H1 (cell line): ENCODE measurements at regions not wholly inside any gene's neighbourhood (a gene's known extent, or its start where the extent isn't known, plus 50 kb on each side); places are given as distances from the start of the nearest gene placed in this dataset.
A peak's percentile ranks its signal among the peaks of the same experiment; 100 is the strongest.

Experiments used
- POLR2A ChIP-seq, 2 experiments: IDR thresholded peaks; 1 replicate in 1 of 2; 2 replicates in 1 of 2; pipeline ENCODE4 v1.6.1; 2011; ENCODE audit warnings: low read depth in 2 of 2, low read length in 2 of 2, mild to moderate bottlenecking in 2 of 2; ENCODE audit errors: control extremely low read depth in 1 of 2
- TF ChIP-seq, protein P1 (sequence below): IDR thresholded peaks from 2 replicates; pipeline ENCODE4 v1.6.1; 2012; ENCODE audit warnings: low read length, inconsistent platforms
- TF ChIP-seq, protein P2 (sequence below), 3 experiments: IDR thresholded peaks; 1 replicate in 2 of 3; 2 replicates in 1 of 3; pipeline versions ENCODE4 v1.5.1 to v1.6.1; 2011; ENCODE audit warnings: low read length in 3 of 3, mild to moderate bottlenecking in 3 of 3, inconsistent platforms in 2 of 3, low read depth in 1 of 3, moderate library complexity in 1 of 3; ENCODE audit not compliant: insufficient read depth in 1 of 3; ENCODE audit errors: control extremely low read depth in 1 of 3

GRCh38 chr1:68600049-68600661 lies 103.3 kb upstream of the DEPDC1 start:
- TF ChIP-seq, protein P1, sequence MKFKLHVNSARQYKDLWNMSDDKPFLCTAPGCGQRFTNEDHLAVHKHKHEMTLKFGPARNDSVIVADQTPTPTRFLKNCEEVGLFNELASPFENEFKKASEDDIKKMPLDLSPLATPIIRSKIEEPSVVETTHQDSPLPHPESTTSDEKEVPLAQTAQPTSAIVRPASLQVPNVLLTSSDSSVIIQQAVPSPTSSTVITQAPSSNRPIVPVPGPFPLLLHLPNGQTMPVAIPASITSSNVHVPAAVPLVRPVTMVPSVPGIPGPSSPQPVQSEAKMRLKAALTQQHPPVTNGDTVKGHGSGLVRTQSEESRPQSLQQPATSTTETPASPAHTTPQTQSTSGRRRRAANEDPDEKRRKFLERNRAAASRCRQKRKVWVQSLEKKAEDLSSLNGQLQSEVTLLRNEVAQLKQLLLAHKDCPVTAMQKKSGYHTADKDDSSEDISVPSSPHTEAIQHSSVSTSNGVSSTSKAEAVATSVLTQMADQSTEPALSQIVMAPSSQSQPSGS = no peak
- TF ChIP-seq, protein P2, sequence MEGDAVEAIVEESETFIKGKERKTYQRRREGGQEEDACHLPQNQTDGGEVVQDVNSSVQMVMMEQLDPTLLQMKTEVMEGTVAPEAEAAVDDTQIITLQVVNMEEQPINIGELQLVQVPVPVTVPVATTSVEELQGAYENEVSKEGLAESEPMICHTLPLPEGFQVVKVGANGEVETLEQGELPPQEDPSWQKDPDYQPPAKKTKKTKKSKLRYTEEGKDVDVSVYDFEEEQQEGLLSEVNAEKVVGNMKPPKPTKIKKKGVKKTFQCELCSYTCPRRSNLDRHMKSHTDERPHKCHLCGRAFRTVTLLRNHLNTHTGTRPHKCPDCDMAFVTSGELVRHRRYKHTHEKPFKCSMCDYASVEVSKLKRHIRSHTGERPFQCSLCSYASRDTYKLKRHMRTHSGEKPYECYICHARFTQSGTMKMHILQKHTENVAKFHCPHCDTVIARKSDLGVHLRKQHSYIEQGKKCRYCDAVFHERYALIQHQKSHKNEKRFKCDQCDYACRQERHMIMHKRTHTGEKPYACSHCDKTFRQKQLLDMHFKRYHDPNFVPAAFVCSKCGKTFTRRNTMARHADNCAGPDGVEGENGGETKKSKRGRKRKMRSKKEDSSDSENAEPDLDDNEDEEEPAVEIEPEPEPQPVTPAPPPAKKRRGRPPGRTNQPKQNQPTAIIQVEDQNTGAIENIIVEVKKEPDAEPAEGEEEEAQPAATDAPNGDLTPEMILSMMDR (IDR thresholded peaks at IDR 0.05; ENCODE audit: control extremely low read depth in 1 of 3, insufficient read depth in 1 of 3, low read depth in 1 of 3, low read length in 3 of 3) = peak in 2 of 3 experiments; percentile 68 to 69; a peak in 3 of 4 replicates
- no peak for TF ChIP-seq POLR2A (IDR thresholded peaks at IDR 0.05; ENCODE audit: control extremely low read depth in 1 of 2, low read depth in 2 of 2, low read length in 2 of 2)
